Endothelial cell of umbilical vein (primary cell): ENCODE measurements at regions not wholly inside any gene's neighbourhood (a gene's known extent, or its start where the extent isn't known, plus 50 kb on each side); places are given as distances from the start of the nearest gene placed in this dataset.
A peak's percentile ranks its signal among the peaks of the same experiment; 100 is the strongest.

Experiments
- BruUV-seq: library from RNA; stranded (reverse); fragments of 400-500 nt; replicated peaks from 2 replicates; lab custom pipeline; 2021; lab: Mats Ljungman, UMichigan
- CTCF ChIA-PET: fragments of 300-600, 350-600 bp; sonication (Branson Sonifier 250); formaldehyde crosslinking; loops from one replicate; lab custom pipeline; 2021; ENCODE audit warnings: antibody characterized with exemption, inconsistent platforms; lab: Charles Lee
- POLR2A ChIA-PET: fragments of 300-600, 350-600 bp; sonication (Branson Sonifier 250); formaldehyde crosslinking; loops from one replicate; lab custom pipeline; 2021; ENCODE audit warnings: antibody characterized with exemption, inconsistent platforms; lab: Charles Lee
- DNase-seq: peaks from one replicate; pipeline ENCODE4 v3.0.0-alpha.2; 2011; ENCODE audit warnings: low read depth, low spot score
- FAIRE-seq: peaks from 2 replicates; lab custom pipeline; 2011; peaks lifted over from hg19 to GRCh38; lab: Jason Lieb, UNC
- H2AFZ ChIP-seq: 2 replicates; pipeline ENCODE4 v1.6.0; 2012; ENCODE audit warnings: low read depth, low read length, control low read depth, inconsistent platforms
- H3K27ac ChIP-seq: 2 replicates; pipeline ENCODE4 v1.5.1; 2011; ENCODE audit warnings: low read depth, mild to moderate bottlenecking, control low read depth, low read length, moderate library complexity; ENCODE audit not compliant: insufficient read depth
- H3K27me3 ChIP-seq, 2 experiments: 2 replicates each; pipeline versions ENCODE4 v1.6.0 to v1.6.1; 2011; ENCODE audit warnings: low read length in 2 of 2, mixed read lengths in 1 of 2; ENCODE audit not compliant: control insufficient read depth in 2 of 2, insufficient read depth in 2 of 2
- H3K36me3 ChIP-seq, 2 experiments: 2 replicates in 1 of 2; 3 replicates in 1 of 2; pipeline ENCODE4 v1.5.1; 2011; ENCODE audit warnings: low read length in 2 of 2, mild to moderate bottlenecking in 1 of 2, moderate library complexity in 1 of 2; ENCODE audit not compliant: control insufficient read depth in 2 of 2, insufficient read depth in 2 of 2; ENCODE audit errors: extremely low read depth in 1 of 2
- H3K4me1 ChIP-seq: 3 replicates; pipeline ENCODE4 v1.5.1; 2011; ENCODE audit warnings: mild to moderate bottlenecking, low read length; ENCODE audit not compliant: control insufficient read depth, insufficient read depth; ENCODE audit errors: extremely low read depth
- H3K4me2 ChIP-seq: 2 replicates; pipeline ENCODE4 v1.6.1; 2011; ENCODE audit warnings: low read length, control low read depth, mixed read lengths; ENCODE audit not compliant: insufficient read depth
- H3K4me3 ChIP-seq, 3 experiments: fragments of 200-600 bp in 1 of 3; sonication (generic), shearing (Covaris generic) in 1 of 3; replicated peaks in 1 of 3; 2 replicates each; pipeline ENCODE4 v1.5.1; 2011 to 2016; ENCODE audit warnings: control low read depth in 3 of 3, low read length in 3 of 3, mild to moderate bottlenecking in 2 of 3, inconsistent platforms in 1 of 3, low read depth in 1 of 3, moderate library complexity in 1 of 3; ENCODE audit not compliant: insufficient read depth in 1 of 3
- H3K79me2 ChIP-seq: 2 replicates; pipeline ENCODE4 v1.6.0; 2012; ENCODE audit warnings: low read length, inconsistent platforms; ENCODE audit not compliant: control insufficient read depth, insufficient read depth
- H3K9ac ChIP-seq: replicated peaks from 2 replicates; pipeline ENCODE3; 2011; ENCODE audit warnings: low read length, control low read depth; ENCODE audit not compliant: insufficient read depth; ENCODE audit errors: extremely low read depth
- H3K9me1 ChIP-seq: replicated peaks from 3 replicates; pipeline ENCODE4 v1.6.0; 2011; ENCODE audit warnings: mild to moderate bottlenecking, low read length; ENCODE audit not compliant: control insufficient read depth, insufficient read depth; ENCODE audit errors: extremely low read depth
- H3K9me3 ChIP-seq: replicated peaks from 2 replicates; pipeline ENCODE4 v1.5.1; 2012; ENCODE audit warnings: low read length, inconsistent platforms; ENCODE audit not compliant: control insufficient read depth, insufficient read depth
- H4K20me1 ChIP-seq: replicated peaks from 2 replicates; pipeline ENCODE3; 2011; ENCODE audit warnings: mild to moderate bottlenecking, low read length; ENCODE audit not compliant: control insufficient read depth, insufficient read depth; ENCODE audit errors: extremely low read depth
- EZH2 ChIP-seq: IDR thresholded peaks from 2 replicates; pipeline ENCODE4 v1.6.1; 2012; ENCODE audit warnings: borderline replicate concordance, low read depth, mild to moderate bottlenecking, moderate library complexity, low read length, inconsistent platforms; ENCODE audit not compliant: severe bottlenecking
- FOS ChIP-seq: IDR thresholded peaks from 2 replicates; pipeline ENCODE4 v1.6.1; 2011; ENCODE audit warnings: mild to moderate bottlenecking, low read length, moderate library complexity, borderline replicate concordance; ENCODE audit not compliant: insufficient read depth
- GATA2 ChIP-seq: IDR thresholded peaks from 2 replicates; pipeline ENCODE4 v1.7.0; 2011; ENCODE audit warnings: low read depth, mild to moderate bottlenecking, moderate library complexity, mixed read lengths, low read length; ENCODE audit not compliant: insufficient read length, insufficient read depth
- JUN ChIP-seq: IDR thresholded peaks from 2 replicates; pipeline ENCODE4 v1.6.1; 2011; ENCODE audit warnings: borderline replicate concordance, low read depth; ENCODE audit not compliant: insufficient read length, insufficient read depth
- MYC ChIP-seq: IDR thresholded peaks from one replicate; pipeline ENCODE4 v1.6.1; 2011; ENCODE audit warnings: mild to moderate bottlenecking, low read depth, low read length
- POLR2A ChIP-seq: IDR thresholded peaks from 2 replicates; pipeline ENCODE4 v1.6.1; 2012; ENCODE audit warnings: low read depth, mild to moderate bottlenecking, control low read depth, low read length
- POLR2AphosphoS5 ChIP-seq: IDR thresholded peaks from 2 replicates; pipeline ENCODE4 v1.6.1; 2012; ENCODE audit warnings: low read depth, mild to moderate bottlenecking, control low read depth, low read length, moderate library complexity; ENCODE audit not compliant: insufficient read depth
- dilution Hi-C: fragments of 300-500 bp; cut with MboI; formaldehyde crosslinking; loops from one replicate; pipeline ENCODE4 v1.15.0; 2019; ENCODE audit warnings: low sequenced_read_pairs; ENCODE audit not compliant: extremely low pct_ligation_motif_present
- intact Hi-C: fragments of 100-400 bp; cut with micrococcal nuclease; formaldehyde crosslinking; loops from one replicate; pipeline ENCODE4 v1.10.0; 2022
- TF ChIP-seq, protein P1 (sequence below): IDR thresholded peaks from 2 replicates; pipeline ENCODE4 v1.6.1; 2011; ENCODE audit not compliant: insufficient read depth, insufficient read length
- TF ChIP-seq, protein P2 (sequence below), 2 donors: IDR thresholded peaks; 1 replicate in 1 of 2; 2 replicates in 1 of 2; pipeline ENCODE4 v1.5.1; 2011; ENCODE audit warnings: low read length in 2 of 2, mild to moderate bottlenecking in 2 of 2, moderate library complexity in 2 of 2, control low read depth in 1 of 2, inconsistent platforms in 1 of 2, low read depth in 1 of 2; ENCODE audit not compliant: insufficient read depth in 1 of 2; ENCODE audit errors: extremely low read depth in 1 of 2

DNA sequence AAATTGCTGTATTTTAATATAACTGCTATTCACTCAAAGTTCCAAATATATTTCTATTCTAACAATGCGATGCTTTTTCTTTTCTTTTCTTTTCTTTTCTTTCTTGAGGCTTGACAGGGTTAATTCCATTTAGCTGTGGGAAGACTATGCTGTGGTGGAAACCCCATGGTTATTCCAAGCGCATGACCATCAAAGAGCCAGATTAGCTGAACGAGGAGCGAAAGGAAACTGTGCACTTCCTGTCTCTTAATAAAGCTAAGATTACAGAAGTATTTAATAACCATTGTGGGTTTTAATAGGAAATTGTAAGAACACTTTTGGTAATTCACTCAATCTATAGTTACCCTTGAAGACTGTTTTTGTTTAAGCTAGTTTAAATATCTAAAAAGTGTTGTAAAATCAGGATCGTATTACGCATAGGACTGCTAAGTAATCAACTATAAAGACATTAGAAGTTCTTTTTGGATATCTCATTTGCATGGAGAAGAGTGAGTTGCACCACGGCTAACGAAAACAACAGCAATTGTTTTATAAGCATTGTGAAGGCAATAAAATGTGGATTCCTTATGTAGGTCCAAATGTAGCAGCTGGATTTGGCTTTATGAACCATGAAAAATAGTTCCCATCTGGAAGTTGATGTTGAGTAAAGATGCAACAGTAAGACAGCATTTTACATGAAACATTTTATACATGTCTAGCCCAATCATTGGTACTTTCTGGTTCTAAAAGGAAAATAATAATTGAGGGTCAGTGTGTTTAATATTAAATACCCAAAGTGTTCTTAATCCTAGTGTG lies 105.4 kb downstream of the ZIC1 start:
- FAIRE-seq (peak; percentile 67), DNase-seq (no peak)
- Histone ChIP-seq H4K20me1 (no peaks in the 10 kb centered on the region), H3K4me1 (no peaks in the 10 kb centered on the region), H3K27me3 (peaks cover 0 to 2% of the 10 kb centered on the region in 2 experiments), H2AFZ (no peak overlapping the region), H3K36me3 (no peaks in the 10 kb centered on the region), H3K9me3 (no peaks in the 10 kb centered on the region), H3K27ac (no peak overlapping the region), H3K4me3 (no peak overlapping the region), H3K4me2 (no peak overlapping the region), H3K9me1 (no peaks in the 10 kb centered on the region), H3K79me2 (no peaks in the 10 kb centered on the region), H3K9ac (no peak overlapping the region)
- no TSS peak for BruUV-seq
- intact Hi-C loops = no loop called here
- POLR2A ChIA-PET = no interaction called here
- TF ChIP-seq, protein P1, sequence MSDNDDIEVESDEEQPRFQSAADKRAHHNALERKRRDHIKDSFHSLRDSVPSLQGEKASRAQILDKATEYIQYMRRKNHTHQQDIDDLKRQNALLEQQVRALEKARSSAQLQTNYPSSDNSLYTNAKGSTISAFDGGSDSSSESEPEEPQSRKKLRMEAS = no peak
- TF ChIP-seq, protein P2, sequence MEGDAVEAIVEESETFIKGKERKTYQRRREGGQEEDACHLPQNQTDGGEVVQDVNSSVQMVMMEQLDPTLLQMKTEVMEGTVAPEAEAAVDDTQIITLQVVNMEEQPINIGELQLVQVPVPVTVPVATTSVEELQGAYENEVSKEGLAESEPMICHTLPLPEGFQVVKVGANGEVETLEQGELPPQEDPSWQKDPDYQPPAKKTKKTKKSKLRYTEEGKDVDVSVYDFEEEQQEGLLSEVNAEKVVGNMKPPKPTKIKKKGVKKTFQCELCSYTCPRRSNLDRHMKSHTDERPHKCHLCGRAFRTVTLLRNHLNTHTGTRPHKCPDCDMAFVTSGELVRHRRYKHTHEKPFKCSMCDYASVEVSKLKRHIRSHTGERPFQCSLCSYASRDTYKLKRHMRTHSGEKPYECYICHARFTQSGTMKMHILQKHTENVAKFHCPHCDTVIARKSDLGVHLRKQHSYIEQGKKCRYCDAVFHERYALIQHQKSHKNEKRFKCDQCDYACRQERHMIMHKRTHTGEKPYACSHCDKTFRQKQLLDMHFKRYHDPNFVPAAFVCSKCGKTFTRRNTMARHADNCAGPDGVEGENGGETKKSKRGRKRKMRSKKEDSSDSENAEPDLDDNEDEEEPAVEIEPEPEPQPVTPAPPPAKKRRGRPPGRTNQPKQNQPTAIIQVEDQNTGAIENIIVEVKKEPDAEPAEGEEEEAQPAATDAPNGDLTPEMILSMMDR (IDR thresholded peaks at IDR 0.05; ENCODE audit: extremely low read depth in 1 of 2, insufficient read depth in 1 of 2, low read depth in 1 of 2, low read length in 2 of 2) = no peak
- TF ChIP-seq FOS (no peak), GATA2 (no peak), JUN (no peak), POLR2A (no peak), MYC (no peak), POLR2AphosphoS5 (no peak), EZH2 (no peak)
- dilution Hi-C loops = no loop called here
- CTCF ChIA-PET = no interaction called here
